ENCODE measurements at regions not wholly inside any gene's neighbourhood (a gene's known extent, or its start where the extent isn't known, plus 50 kb on each side); places are given as distances from the start of the nearest gene placed in this dataset.

- no peaks in the 10 kb centered on the region for H3K4me1 ChIP-seq (ENCODE audit: low read length)
- no peak for DNase-seq
- no peak overlapping the region for H3K9ac ChIP-seq (ENCODE audit: low read length)
- no peak overlapping the region for H3K4me3 ChIP-seq (ENCODE audit: low read length)
- H3K9me2 ChIP-seq (replicated peaks; ENCODE audit: insufficient read depth, low read length), result no peaks in the 10 kb centered on the region
- H3K27me3 ChIP-seq (ENCODE audit: low read length), result no peaks in the 10 kb centered on the region
- no peak overlapping the region for H3K4me2 ChIP-seq (ENCODE audit: low read depth, low read length, poor library complexity, severe bottlenecking)
- H2AFZ ChIP-seq (ENCODE audit: low read length), result no peak overlapping the region
- no peaks in the 10 kb centered on the region for H3K36me3 ChIP-seq (ENCODE audit: insufficient read depth, low read length)
- H3K79me2 ChIP-seq (ENCODE audit: low read length), result no peaks in the 10 kb centered on the region
- H4K20me1 ChIP-seq (ENCODE audit: insufficient read depth, low read depth, low read length), result no peaks in the 10 kb centered on the region
- no peaks in the 10 kb centered on the region for H3K9me3 ChIP-seq (ENCODE audit: low read length)
- H3K27ac ChIP-seq (ENCODE audit: low read length), result no peak overlapping the region
These were observed 738.7 kb downstream of the LTN1 start for GRCh38 chr21:28253961-28254360.

- Histone ChIP-seq H3K27me3 (ENCODE audit: low read length) (no peaks in the 10 kb centered on the region), H2AFZ (ENCODE audit: low read length) (no peak overlapping the region), H3K4me1 (ENCODE audit: low read length) (no peaks in the 10 kb centered on the region), H3K9me2 (replicated peaks; ENCODE audit: insufficient read depth, low read length) (no peaks in the 10 kb centered on the region), H4K20me1 (ENCODE audit: insufficient read depth, low read depth, low read length) (no peaks in the 10 kb centered on the region), H3K79me2 (ENCODE audit: low read length) (no peaks in the 10 kb centered on the region), H3K9me3 (ENCODE audit: low read length) (no peaks in the 10 kb centered on the region), H3K36me3 (ENCODE audit: insufficient read depth, low read length) (no peaks in the 10 kb centered on the region), H3K9ac (ENCODE audit: low read length) (no peak overlapping the region), H3K4me3 (ENCODE audit: low read length) (no peak overlapping the region), H3K4me2 (ENCODE audit: low read depth, low read length, poor library complexity, severe bottlenecking) (no peak overlapping the region), H3K27ac (ENCODE audit: low read length) (no peak overlapping the region)
- no peak for DNase-seq
These were observed 739.3 kb downstream of the LTN1 start for GRCh38 chr21:28253338-28253737.

- H3K4me3 ChIP-seq (ENCODE audit: low read length), result no peak overlapping the region
- H3K27ac ChIP-seq (ENCODE audit: low read length), result no peak overlapping the region
- no peaks in the 10 kb centered on the region for H3K36me3 ChIP-seq (ENCODE audit: insufficient read depth, low read length)
- H3K4me2 ChIP-seq (ENCODE audit: low read depth, low read length, poor library complexity, severe bottlenecking), result no peak overlapping the region
- DNase-seq, result no peak
- H3K9me3 ChIP-seq (ENCODE audit: low read length), result no peaks in the 10 kb centered on the region
- H3K4me1 ChIP-seq (ENCODE audit: low read length), result no peaks in the 10 kb centered on the region
- H3K9ac ChIP-seq (ENCODE audit: low read length), result no peak overlapping the region
- H3K9me2 ChIP-seq (replicated peaks; ENCODE audit: insufficient read depth, low read length), result no peaks in the 10 kb centered on the region
- H3K79me2 ChIP-seq (ENCODE audit: low read length), result no peaks in the 10 kb centered on the region
- no peaks in the 10 kb centered on the region for H4K20me1 ChIP-seq (ENCODE audit: insufficient read depth, low read depth, low read length)
- no peak overlapping the region for H2AFZ ChIP-seq (ENCODE audit: low read length)
- H3K27me3 ChIP-seq (ENCODE audit: low read length), result no peaks in the 10 kb centered on the region
These were observed 739.7 kb downstream of the LTN1 start for GRCh38 chr21:28252928-28253327.

- no peak overlapping the region for H3K27ac ChIP-seq (ENCODE audit: low read length)
- DNase-seq, result no peak
- no peak overlapping the region for H3K9ac ChIP-seq (ENCODE audit: low read length)
- H3K4me1 ChIP-seq (ENCODE audit: low read length), result no peaks in the 10 kb centered on the region
- no peaks in the 10 kb centered on the region for H3K9me2 ChIP-seq (replicated peaks; ENCODE audit: insufficient read depth, low read length)
- H3K4me2 ChIP-seq (ENCODE audit: low read depth, low read length, poor library complexity, severe bottlenecking), result no peak overlapping the region
- no peaks in the 10 kb centered on the region for H4K20me1 ChIP-seq (ENCODE audit: insufficient read depth, low read depth, low read length)
- H3K36me3 ChIP-seq (ENCODE audit: insufficient read depth, low read length), result no peaks in the 10 kb centered on the region
- no peaks in the 10 kb centered on the region for H3K79me2 ChIP-seq (ENCODE audit: low read length)
- H3K27me3 ChIP-seq (ENCODE audit: low read length), result no peaks in the 10 kb centered on the region
- no peak overlapping the region for H3K4me3 ChIP-seq (ENCODE audit: low read length)
- H3K9me3 ChIP-seq (ENCODE audit: low read length), result no peaks in the 10 kb centered on the region
- no peak overlapping the region for H2AFZ ChIP-seq (ENCODE audit: low read length)
These were observed 741.7 kb downstream of the LTN1 start for GRCh38 chr21:28250946-28251345.

GRCh38 chr21:28247454-28248020 lies 745.1 kb downstream of the LTN1 start:
- Histone ChIP-seq H3K79me2 (ENCODE audit: low read length) (no peaks in the 10 kb centered on the region), H2AFZ (ENCODE audit: low read length) (no peak overlapping the region), H3K9me2 (replicated peaks; ENCODE audit: insufficient read depth, low read length) (no peaks in the 10 kb centered on the region), H3K36me3 (ENCODE audit: insufficient read depth, low read length) (no peaks in the 10 kb centered on the region), H3K9me3 (ENCODE audit: low read length) (no peaks in the 10 kb centered on the region), H3K27me3 (ENCODE audit: low read length) (no peaks in the 10 kb centered on the region), H3K27ac (ENCODE audit: low read length) (no peak overlapping the region), H3K4me2 (ENCODE audit: low read depth, low read length, poor library complexity, severe bottlenecking) (no peak overlapping the region), H3K4me3 (ENCODE audit: low read length) (no peak overlapping the region), H4K20me1 (ENCODE audit: insufficient read depth, low read depth, low read length) (no peaks in the 10 kb centered on the region), H3K4me1 (ENCODE audit: low read length) (no peaks in the 10 kb centered on the region), H3K9ac (ENCODE audit: low read length) (no peak overlapping the region)
- no peak for DNase-seq

GRCh38 chr21:28240586-28240985 lies 752.1 kb downstream of the LTN1 start:
- Histone ChIP-seq H3K4me2 (ENCODE audit: low read depth, low read length, poor library complexity, severe bottlenecking) (no peak overlapping the region), H2AFZ (ENCODE audit: low read length) (no peak overlapping the region), H3K4me1 (ENCODE audit: low read length) (no peaks in the 10 kb centered on the region), H3K4me3 (ENCODE audit: low read length) (no peak overlapping the region), H3K27ac (ENCODE audit: low read length) (no peak overlapping the region), H3K9ac (ENCODE audit: low read length) (no peak overlapping the region), H3K36me3 (ENCODE audit: insufficient read depth, low read length) (no peaks in the 10 kb centered on the region), H4K20me1 (ENCODE audit: insufficient read depth, low read depth, low read length) (no peaks in the 10 kb centered on the region), H3K9me3 (ENCODE audit: low read length) (no peaks in the 10 kb centered on the region), H3K27me3 (ENCODE audit: low read length) (no peaks in the 10 kb centered on the region), H3K9me2 (replicated peaks; ENCODE audit: insufficient read depth, low read length) (no peaks in the 10 kb centered on the region), H3K79me2 (ENCODE audit: low read length) (no peaks in the 10 kb centered on the region)
- DNase-seq, result no peak

- H4K20me1 ChIP-seq (ENCODE audit: insufficient read depth, low read depth, low read length), result no peaks in the 10 kb centered on the region
- DNase-seq, result no peak
- no peaks in the 10 kb centered on the region for H3K9me2 ChIP-seq (replicated peaks; ENCODE audit: insufficient read depth, low read length)
- H3K27ac ChIP-seq (ENCODE audit: low read length), result no peak overlapping the region
- H2AFZ ChIP-seq (ENCODE audit: low read length), result no peak overlapping the region
- no peaks in the 10 kb centered on the region for H3K4me1 ChIP-seq (ENCODE audit: low read length)
- H3K36me3 ChIP-seq (ENCODE audit: insufficient read depth, low read length), result no peaks in the 10 kb centered on the region
- no peak overlapping the region for H3K9ac ChIP-seq (ENCODE audit: low read length)
- no peaks in the 10 kb centered on the region for H3K9me3 ChIP-seq (ENCODE audit: low read length)
- H3K79me2 ChIP-seq (ENCODE audit: low read length), result no peaks in the 10 kb centered on the region
- H3K4me3 ChIP-seq (ENCODE audit: low read length), result no peak overlapping the region
- H3K4me2 ChIP-seq (ENCODE audit: low read depth, low read length, poor library complexity, severe bottlenecking), result no peak overlapping the region
- no peaks in the 10 kb centered on the region for H3K27me3 ChIP-seq (ENCODE audit: low read length)
These were observed 753.3 kb downstream of the LTN1 start for GRCh38 chr21:28239340-28239739.

- DNase-seq, result no peak
- H3K36me3 ChIP-seq (ENCODE audit: insufficient read depth, low read length), result no peaks in the 10 kb centered on the region
- H3K4me3 ChIP-seq (ENCODE audit: low read length), result no peak overlapping the region
- no peaks in the 10 kb centered on the region for H4K20me1 ChIP-seq (ENCODE audit: insufficient read depth, low read depth, low read length)
- no peaks in the 10 kb centered on the region for H3K4me1 ChIP-seq (ENCODE audit: low read length)
- no peaks in the 10 kb centered on the region for H3K9me2 ChIP-seq (replicated peaks; ENCODE audit: insufficient read depth, low read length)
- no peaks in the 10 kb centered on the region for H3K27me3 ChIP-seq (ENCODE audit: low read length)
- H3K9me3 ChIP-seq (ENCODE audit: low read length), result no peaks in the 10 kb centered on the region
- no peak overlapping the region for H2AFZ ChIP-seq (ENCODE audit: low read length)
- no peak overlapping the region for H3K4me2 ChIP-seq (ENCODE audit: low read depth, low read length, poor library complexity, severe bottlenecking)
- H3K79me2 ChIP-seq (ENCODE audit: low read length), result no peaks in the 10 kb centered on the region
- no peak overlapping the region for H3K27ac ChIP-seq (ENCODE audit: low read length)
- no peak overlapping the region for H3K9ac ChIP-seq (ENCODE audit: low read length)
These were observed 755.0 kb downstream of the LTN1 start for GRCh38 chr21:28237661-28238060.
